Mesodermal cell (in vitro differentiated cells): ENCODE measurements at regions not wholly inside any gene's neighbourhood (a gene's known extent, or its start where the extent isn't known, plus 50 kb on each side); places are given as distances from the start of the nearest gene placed in this dataset.
"Not testable (repeated sequence)": the region's sequence is repeated elsewhere in the genome, so short reads cannot be mapped to it uniquely, and the experiment has no call there.

Experiments
- H3K27ac ChIP-seq: 2 replicates; pipeline ENCODE4 v1.7.0; 2013; ENCODE audit warnings: mild to moderate bottlenecking, low read depth, low read length, moderate library complexity; ENCODE audit not compliant: severe bottlenecking
- H3K36me3 ChIP-seq: 2 replicates; pipeline ENCODE4 v1.7.1; 2013; ENCODE audit warnings: mild to moderate bottlenecking, low read length, moderate library complexity; ENCODE audit not compliant: control insufficient read depth, insufficient read depth
- H3K4me1 ChIP-seq: one replicate; pipeline ENCODE4 v1.7.1; 2013; ENCODE audit warnings: mild to moderate bottlenecking, low read length; ENCODE audit not compliant: insufficient read depth, control insufficient read depth, poor library complexity, severe bottlenecking
- H3K4me3 ChIP-seq: 2 replicates; pipeline ENCODE4 v1.7.0; 2013; ENCODE audit warnings: low read length, control low read depth, mild to moderate bottlenecking; ENCODE audit not compliant: insufficient read depth, poor library complexity, severe bottlenecking; ENCODE audit errors: extremely low read depth
- H3K9me3 ChIP-seq: 2 replicates; pipeline ENCODE4 v1.7.1; 2013; ENCODE audit warnings: mild to moderate bottlenecking, low read length, moderate library complexity; ENCODE audit not compliant: control insufficient read depth
- WGBS, 2 experiments: methylation state at CpG; one replicate each; pipeline ENCODE4 v1.1.5; 2013; ENCODE audit warnings: missing lambda C conversion rate in 2 of 2; ENCODE audit not compliant: insufficient coverage in 2 of 2; 5-methylcytosine and 5-hydroxymethylcytosine counted together

DNA sequence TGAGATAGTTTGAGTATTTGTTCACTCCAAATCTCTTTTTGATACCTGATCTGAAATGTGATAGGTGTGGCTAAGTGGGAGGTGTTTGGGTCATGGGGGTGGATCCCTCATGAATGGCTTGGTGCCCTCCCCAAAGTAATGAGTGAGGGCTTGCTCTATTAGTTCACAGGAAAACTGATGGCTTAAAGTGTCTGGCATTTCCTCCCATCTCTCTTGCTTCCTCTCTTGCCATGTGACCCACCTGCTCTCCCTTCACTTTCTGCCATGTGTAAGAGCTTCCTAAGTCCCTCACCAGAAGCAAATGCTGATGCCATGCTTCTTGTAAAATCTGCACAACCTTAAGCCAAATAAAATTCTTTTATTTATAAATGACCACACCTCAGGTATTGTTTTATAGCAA lies 61.1 kb downstream of the MAD2L1 start:
- H3K4me1 ChIP-seq, result peaks cover 4% of the 10 kb centered on the region
- H3K9me3 ChIP-seq, result no peaks in the 10 kb centered on the region
- no peaks in the 10 kb centered on the region for H3K36me3 ChIP-seq
- no peak overlapping the region for H3K27ac ChIP-seq
- no peak overlapping the region for H3K4me3 ChIP-seq

- Histone ChIP-seq H3K9me3 (no peaks in the 10 kb centered on the region), H3K4me1 (peaks cover 4% of the 10 kb centered on the region), H3K36me3 (no peaks in the 10 kb centered on the region), H3K4me3 (no peak overlapping the region), H3K27ac (no peak overlapping the region)
- no CpG with 5 or more reads among the region's 2 CpGs for WGBS, 2 experiments
Measured at GRCh38 chr4:120005076-120005475, 61.6 kb downstream of the MAD2L1 start.

- WGBS, 2 experiments, result 70 to 77% methylated on average over 2 to 3 of the region's 4 CpGs
- Histone ChIP-seq H3K4me1 (peaks cover 4% of the 10 kb centered on the region), H3K27ac (no peak overlapping the region)
Measured at GRCh38 chr4:120004054-120004453, 62.6 kb downstream of the MAD2L1 start.

GRCh38 chr4:120003193-120003592 lies 63.5 kb downstream of the MAD2L1 start:
- WGBS, 2 experiments, result 90 to 100% methylated on average over 1 to 3 of the region's 3 CpGs
- Histone ChIP-seq H3K36me3 (no peaks in the 10 kb centered on the region), H3K4me1 (peaks cover 4% of the 10 kb centered on the region), H3K9me3 (no peaks in the 10 kb centered on the region), H3K27ac (no peak overlapping the region), H3K4me3 (no peak overlapping the region)

More at GRCh38 chr4:120004054-120004453, 62.6 kb downstream of the MAD2L1 start:
- Histone ChIP-seq H3K4me3 (no peak overlapping the region), H3K36me3 (no peaks in the 10 kb centered on the region), H3K9me3 (no peaks in the 10 kb centered on the region)

GRCh38 chr4:120001850-120002249 lies 64.8 kb downstream of the MAD2L1 start:
- 100% methylated on average over 1 of the region's 1 CpG for WGBS, 2 experiments
- H3K4me1 ChIP-seq, result peaks cover 4% of the 10 kb centered on the region
- H3K9me3 ChIP-seq, result no peaks in the 10 kb centered on the region
- H3K4me3 ChIP-seq, result no peak overlapping the region
- no peak overlapping the region for H3K27ac ChIP-seq
- no peaks in the 10 kb centered on the region for H3K36me3 ChIP-seq

GRCh38 chr4:120000591-120001296 lies 65.9 kb downstream of the MAD2L1 start:
- 33% methylated on average over 1 of the region's 6 CpGs; no CpG with 5 or more reads in 1 of the 2 experiments for WGBS, 2 experiments
- no peaks in the 10 kb centered on the region for H3K9me3 ChIP-seq
- no peak overlapping the region for H3K27ac ChIP-seq
- H3K4me1 ChIP-seq, result peaks cover 4% of the 10 kb centered on the region
- no peaks in the 10 kb centered on the region for H3K36me3 ChIP-seq
- H3K4me3 ChIP-seq, result no peak overlapping the region

DNA sequence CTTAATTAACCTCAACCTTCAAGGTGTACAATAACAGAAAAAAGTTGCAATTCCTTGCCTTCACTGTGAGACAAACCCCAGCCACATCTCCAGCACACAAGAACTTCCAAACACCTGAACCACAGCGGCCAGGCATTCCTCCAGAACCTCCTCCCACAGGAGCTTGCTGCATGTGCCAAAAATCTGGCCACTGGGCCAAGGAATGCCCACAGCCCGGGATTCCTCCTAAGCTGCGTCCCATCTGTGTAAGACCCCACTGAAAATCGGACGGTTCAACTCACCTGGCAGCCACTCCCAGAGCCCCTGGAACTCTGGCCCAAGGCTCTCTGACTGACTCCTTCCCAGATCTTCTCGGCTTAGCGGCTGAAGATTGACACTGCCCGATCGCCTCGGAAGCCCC lies 70.6 kb downstream of the MAD2L1 start:
- not testable (repeated sequence) for H3K4me1 ChIP-seq, H3K36me3 ChIP-seq, H3K4me3 ChIP-seq, H3K27ac ChIP-seq, H3K9me3 ChIP-seq
- 51 to 94% methylated on average over 4 to 5 of the region's 10 CpGs for WGBS, 2 experiments

DNA sequence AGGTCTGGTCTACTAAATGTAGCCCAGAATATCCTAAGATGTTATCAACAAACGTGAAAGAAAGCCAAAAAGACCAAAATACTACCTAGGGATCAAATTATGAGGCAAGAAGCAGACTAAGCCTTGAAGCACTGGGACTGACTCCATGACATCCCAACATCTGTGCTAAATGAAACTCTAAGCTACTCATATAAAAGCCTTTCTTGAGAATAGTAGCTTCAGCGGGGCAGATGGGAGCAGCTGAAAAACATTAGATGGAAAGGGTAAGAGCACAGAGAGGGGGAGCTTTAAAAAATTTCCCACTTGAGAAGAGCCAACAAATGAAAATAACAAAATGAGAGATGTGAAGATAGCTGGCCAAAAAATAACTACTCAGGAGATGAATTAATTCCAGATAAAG lies 81.7 kb downstream of the MAD2L1 start:
- H3K9me3 ChIP-seq, result no peaks in the 10 kb centered on the region
- H3K4me1 ChIP-seq, result no peaks in the 10 kb centered on the region
- H3K36me3 ChIP-seq, result no peaks in the 10 kb centered on the region
- no peak overlapping the region for H3K4me3 ChIP-seq
- H3K27ac ChIP-seq, result no peak overlapping the region
- WGBS, 2 experiments, result 71 to 75% methylated on average over 1 to 2 of the region's 2 CpGs

GRCh38 chr4:119982756-119983155 lies 83.9 kb downstream of the MAD2L1 start:
- Histone ChIP-seq H3K27ac (no peak overlapping the region), H3K4me3 (no peak overlapping the region), H3K4me1 (no peaks in the 10 kb centered on the region), H3K9me3 (no peaks in the 10 kb centered on the region), H3K36me3 (no peaks in the 10 kb centered on the region)

DNA sequence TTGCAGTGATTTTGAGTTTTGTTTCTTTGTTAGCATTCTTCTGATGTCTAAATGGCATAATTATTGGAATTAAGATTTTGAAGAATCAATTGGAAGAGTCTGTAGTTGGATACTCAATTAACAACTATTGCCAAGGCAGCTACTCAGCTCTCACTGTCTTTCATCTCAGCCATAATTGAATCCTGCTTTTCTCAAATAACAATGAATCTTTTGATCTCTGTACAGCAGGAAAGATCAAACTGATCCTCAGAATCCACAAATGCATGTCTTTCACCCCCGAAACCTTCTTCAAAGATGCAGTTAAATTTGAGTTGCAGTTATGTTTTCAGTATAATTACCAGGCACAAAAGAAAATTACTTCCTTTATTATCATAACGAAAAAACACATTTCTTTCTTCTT lies 86.2 kb downstream of the MAD2L1 start:
- no peaks in the 10 kb centered on the region for H3K36me3 ChIP-seq
- no CpG with 5 or more reads among the region's 2 CpGs for WGBS, 2 experiments
- no peak overlapping the region for H3K4me3 ChIP-seq
- H3K4me1 ChIP-seq, result no peaks in the 10 kb centered on the region
- no peak overlapping the region for H3K27ac ChIP-seq
- H3K9me3 ChIP-seq, result no peaks in the 10 kb centered on the region

GRCh38 chr4:119977076-119977940 lies 89.3 kb downstream of the MAD2L1 start:
- H3K36me3 ChIP-seq, result no peaks in the 10 kb centered on the region
- H3K9me3 ChIP-seq, result no peaks in the 10 kb centered on the region
- H3K27ac ChIP-seq, result no peak overlapping the region
- H3K4me1 ChIP-seq, result no peaks in the 10 kb centered on the region
- 73 to 74% methylated on average over 4 to 7 of the region's 9 CpGs for WGBS, 2 experiments
- no peak overlapping the region for H3K4me3 ChIP-seq
